Activated CD4-positive, alpha-beta memory T cell treated with anti-CD3 and anti-CD28 coated beads for 36 hours (primary cell): ENCODE measurements at regions not wholly inside any gene's neighbourhood (a gene's known extent, or its start where the extent isn't known, plus 50 kb on each side); places are given as distances from the start of the nearest gene placed in this dataset.
"Not testable (repeated sequence)": the region's sequence is repeated elsewhere in the genome, so short reads cannot be mapped to it uniquely, and the experiment has no call there.

Source experiments
- CTCF ChIA-PET: fragments of 350-600 bp; sonication (Branson Sonifier 250); formaldehyde crosslinking; loops from one replicate; lab custom pipeline; 2021; ENCODE audit warnings: antibody characterized with exemption, inconsistent platforms; lab: Charles Lee
- POLR2A ChIA-PET: fragments of 350-600 bp; sonication (Branson Sonifier 250); formaldehyde crosslinking; loops from one replicate; lab custom pipeline; 2021; ENCODE audit warnings: antibody characterized with exemption; lab: Charles Lee
- DNase-seq: peaks from one replicate; pipeline ENCODE4 v3.0.0-alpha.2; 2020
- H3K27ac Mint-ChIP-seq: one replicate; pipeline ENCODE4 v1.8.0; 2021; ENCODE audit warnings: mixed read lengths
- H3K27me3 Mint-ChIP-seq: one replicate; pipeline ENCODE4 v1.8.0; 2021; ENCODE audit warnings: mixed read lengths
- H3K36me3 Mint-ChIP-seq: one replicate; pipeline ENCODE4 v1.8.0; 2021; ENCODE audit warnings: mixed read lengths
- H3K4me1 Mint-ChIP-seq: one replicate; pipeline ENCODE4 v1.8.0; 2021; ENCODE audit warnings: low read depth, mixed read lengths
- H3K4me3 Mint-ChIP-seq: one replicate; pipeline ENCODE4 v1.8.0; 2021; ENCODE audit warnings: mild to moderate bottlenecking, mixed read lengths
- H3K9me3 Mint-ChIP-seq: one replicate; pipeline ENCODE4 v1.8.0; 2021; ENCODE audit warnings: mixed read lengths
- intact Hi-C: fragments of 100-400 bp; cut with micrococcal nuclease; formaldehyde crosslinking; loops from one replicate; pipeline ENCODE4 v1.15.1; 2023

DNA sequence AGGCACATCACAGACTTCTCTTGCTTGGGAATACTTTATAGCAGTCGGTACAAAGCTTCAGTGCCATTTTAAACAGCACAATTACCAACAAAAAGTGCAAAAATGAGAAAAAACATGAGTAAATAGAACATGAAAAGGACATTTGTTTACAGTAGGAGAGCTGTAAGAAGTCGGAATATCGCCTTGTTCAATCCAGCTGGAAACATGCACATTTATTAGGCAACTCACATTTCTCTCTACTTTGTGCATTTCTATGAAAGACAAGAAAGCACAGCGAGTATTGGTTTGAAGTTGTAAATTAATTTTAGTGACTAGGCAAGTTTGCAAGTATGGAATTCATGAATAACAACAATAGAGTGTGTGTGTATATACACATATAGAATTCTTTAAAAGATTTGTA, 484.7 kb downstream of the DACH1 start:
- ChIA-PET POLR2A (no interaction called here), CTCF (no interaction called here)
- Mint-ChIP-seq H3K4me3 (no peak overlapping the region), H3K27ac (no peak overlapping the region), H3K9me3 (no peaks in the 10 kb centered on the region), H3K36me3 (no peaks in the 10 kb centered on the region), H3K27me3 (no peaks in the 10 kb centered on the region), H3K4me1 (no peaks in the 10 kb centered on the region)
- DNase-seq, result no peak
- intact Hi-C loops, result no loop called here

DNA sequence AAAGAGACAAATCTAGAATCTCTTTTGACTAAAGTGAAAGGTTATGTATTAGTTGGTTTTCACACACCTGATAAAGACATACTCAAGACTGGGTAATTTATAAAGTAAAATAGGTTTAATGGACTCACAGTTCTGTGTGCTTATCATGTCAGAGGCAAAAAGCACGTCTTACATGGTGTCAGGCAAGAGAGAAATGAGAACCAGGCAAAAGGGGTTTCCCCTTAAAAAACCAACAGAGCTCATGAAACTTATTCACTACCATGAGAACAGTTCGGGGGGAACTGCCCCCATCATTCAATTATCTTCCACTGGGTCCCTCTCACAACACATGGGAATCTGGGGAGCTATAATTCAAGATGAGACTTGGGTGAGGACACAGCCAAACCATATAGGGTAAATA, 486.8 kb downstream of the DACH1 start:
- intact Hi-C loops, result no loop called here
- H3K9me3 Mint-ChIP-seq, result no peaks in the 10 kb centered on the region
- no peak overlapping the region for H3K27ac Mint-ChIP-seq
- DNase-seq, result no peak
- H3K27me3 Mint-ChIP-seq, result no peaks in the 10 kb centered on the region
- no peaks in the 10 kb centered on the region for H3K4me1 Mint-ChIP-seq
- ChIA-PET CTCF (no interaction called here), POLR2A (no interaction called here)
- no peak overlapping the region for H3K4me3 Mint-ChIP-seq
- no peaks in the 10 kb centered on the region for H3K36me3 Mint-ChIP-seq

DNA sequence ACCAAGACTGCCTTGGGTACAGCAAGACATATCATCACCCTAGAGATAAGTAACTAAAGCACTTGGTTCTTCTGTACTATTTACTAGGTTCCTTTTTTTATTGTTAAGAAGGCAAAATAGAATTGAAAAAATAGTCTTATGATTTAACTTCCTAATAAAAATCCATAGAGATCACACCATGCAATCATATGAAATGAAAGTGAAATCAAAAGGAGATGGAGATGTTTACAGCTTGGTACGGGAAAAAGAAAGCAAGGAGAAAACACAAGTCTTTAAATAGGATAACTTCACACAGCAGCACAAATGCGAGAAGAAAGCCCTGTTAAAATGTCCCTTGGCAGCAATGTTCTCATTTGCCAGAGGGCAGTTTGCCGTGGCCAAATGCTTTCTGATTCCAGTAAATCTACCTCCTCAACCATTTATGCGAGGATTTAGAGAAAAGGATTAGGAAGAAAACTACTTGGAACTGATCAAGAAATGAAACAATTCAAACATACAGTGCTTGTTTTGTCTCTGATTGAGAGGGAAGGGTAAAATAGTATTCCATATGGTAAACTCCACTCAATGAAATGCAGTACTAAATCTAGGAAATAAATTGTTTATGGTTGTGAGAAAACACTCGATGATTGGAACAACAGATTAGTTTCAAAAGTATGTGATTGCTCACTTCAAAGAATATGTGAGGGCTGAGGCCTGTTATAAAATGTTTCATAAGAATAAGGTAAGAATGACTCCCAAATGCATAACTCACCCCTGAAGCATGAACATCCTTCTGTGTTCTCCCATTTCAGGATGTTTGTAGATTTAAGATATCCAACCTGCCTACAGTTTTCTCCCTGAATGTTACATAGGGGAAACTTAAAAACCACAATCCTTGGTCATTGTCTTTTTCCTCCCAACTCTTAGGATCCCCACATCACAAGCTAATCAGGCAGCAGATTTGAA, 487.8 kb downstream of the DACH1 start:
- H3K27me3 Mint-ChIP-seq, result no peaks in the 10 kb centered on the region
- CTCF ChIA-PET, result interaction anchor here (0.6 kb wide), 1 partner anchor 398 kb away, joined by 3 read pairs; no protein-coding TSS in a partner anchor
- POLR2A ChIA-PET, result no interaction called here
- H3K4me3 Mint-ChIP-seq, result no peak overlapping the region
- intact Hi-C loops, result no loop called here
- H3K27ac Mint-ChIP-seq, result no peak overlapping the region
- no peaks in the 10 kb centered on the region for H3K4me1 Mint-ChIP-seq
- no peak for DNase-seq
- H3K36me3 Mint-ChIP-seq, result no peaks in the 10 kb centered on the region
- no peaks in the 10 kb centered on the region for H3K9me3 Mint-ChIP-seq

DNA sequence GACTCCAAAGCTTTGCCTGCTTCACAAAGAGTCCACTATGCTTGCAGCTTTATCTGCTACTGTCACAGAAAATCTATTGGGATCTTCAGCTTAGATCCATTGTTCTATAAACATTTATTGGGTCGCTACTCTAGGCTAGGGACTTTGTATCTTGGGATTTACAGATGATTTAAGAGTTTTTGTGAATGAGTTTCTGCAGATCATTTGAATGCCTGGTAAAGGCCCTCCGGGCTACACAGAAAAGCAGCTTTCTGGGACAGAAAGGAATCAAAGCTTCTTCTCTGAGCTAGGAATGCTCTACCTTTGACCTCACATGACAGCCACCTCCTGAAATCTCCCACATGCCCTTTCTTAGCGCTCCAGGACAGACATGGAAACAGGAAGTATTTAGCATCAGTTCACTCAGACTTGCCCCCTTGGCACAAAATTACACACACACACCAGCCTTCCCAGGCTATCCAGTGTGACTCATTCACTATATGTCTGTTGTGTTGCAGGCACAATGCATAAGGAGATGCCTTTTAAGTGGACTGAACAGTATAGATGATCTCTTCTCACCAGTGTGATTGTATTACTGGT, 492.4 kb downstream of the DACH1 start:
- no peak overlapping the region for H3K4me3 Mint-ChIP-seq
- CTCF ChIA-PET, result no interaction called here

GRCh38 chr13:71368336-71368735, 498.7 kb downstream of the DACH1 start:
- Mint-ChIP-seq H3K27me3 (no peaks in the 10 kb centered on the region), H3K9me3 (no peaks in the 10 kb centered on the region), H3K4me3 (no peak overlapping the region), H3K36me3 (no peaks in the 10 kb centered on the region), H3K27ac (no peak overlapping the region), H3K4me1 (no peaks in the 10 kb centered on the region)
- ChIA-PET POLR2A (no interaction called here), CTCF (no interaction called here)
- DNase-seq, result no peak
- intact Hi-C loops, result no loop called here

More for the DNA sequence above, 492.4 kb downstream of the DACH1 start:
- intact Hi-C loops, result no loop called here
- Mint-ChIP-seq H3K9me3 (no peaks in the 10 kb centered on the region), H3K36me3 (no peaks in the 10 kb centered on the region), H3K4me1 (no peaks in the 10 kb centered on the region), H3K27ac (no peak overlapping the region), H3K27me3 (no peaks in the 10 kb centered on the region)
- POLR2A ChIA-PET, result no interaction called here
- no peak for DNase-seq

GRCh38 chr13:71360041-71360440, 507.0 kb downstream of the DACH1 start:
- H3K9me3 Mint-ChIP-seq, result no peaks in the 10 kb centered on the region
- intact Hi-C loops, result no loop called here
- H3K4me1 Mint-ChIP-seq, result no peaks in the 10 kb centered on the region
- H3K4me3 Mint-ChIP-seq, result no peak overlapping the region
- no peak for DNase-seq
- CTCF ChIA-PET, result no interaction called here
- POLR2A ChIA-PET, result no interaction called here
- H3K36me3 Mint-ChIP-seq, result no peaks in the 10 kb centered on the region
- no peaks in the 10 kb centered on the region for H3K27me3 Mint-ChIP-seq
- no peak overlapping the region for H3K27ac Mint-ChIP-seq

GRCh38 chr13:71359641-71360040, 507.4 kb downstream of the DACH1 start:
- ChIA-PET CTCF (no interaction called here), POLR2A (no interaction called here)
- no peak for DNase-seq
- H3K4me1 Mint-ChIP-seq, result no peaks in the 10 kb centered on the region
- H3K27ac Mint-ChIP-seq, result no peak overlapping the region
- H3K27me3 Mint-ChIP-seq, result no peaks in the 10 kb centered on the region
- no peaks in the 10 kb centered on the region for H3K36me3 Mint-ChIP-seq
- intact Hi-C loops, result no loop called here
- no peaks in the 10 kb centered on the region for H3K9me3 Mint-ChIP-seq
- no peak overlapping the region for H3K4me3 Mint-ChIP-seq

GRCh38 chr13:71358218-71358617, 508.8 kb downstream of the DACH1 start:
- intact Hi-C loops, result no loop called here
- Mint-ChIP-seq H3K4me1 (no peaks in the 10 kb centered on the region), H3K4me3 (no peak overlapping the region), H3K9me3 (no peaks in the 10 kb centered on the region), H3K27me3 (no peaks in the 10 kb centered on the region), H3K36me3 (no peaks in the 10 kb centered on the region), H3K27ac (no peak overlapping the region)
- ChIA-PET POLR2A (no interaction called here), CTCF (no interaction called here)
- DNase-seq, result no peak

DNA sequence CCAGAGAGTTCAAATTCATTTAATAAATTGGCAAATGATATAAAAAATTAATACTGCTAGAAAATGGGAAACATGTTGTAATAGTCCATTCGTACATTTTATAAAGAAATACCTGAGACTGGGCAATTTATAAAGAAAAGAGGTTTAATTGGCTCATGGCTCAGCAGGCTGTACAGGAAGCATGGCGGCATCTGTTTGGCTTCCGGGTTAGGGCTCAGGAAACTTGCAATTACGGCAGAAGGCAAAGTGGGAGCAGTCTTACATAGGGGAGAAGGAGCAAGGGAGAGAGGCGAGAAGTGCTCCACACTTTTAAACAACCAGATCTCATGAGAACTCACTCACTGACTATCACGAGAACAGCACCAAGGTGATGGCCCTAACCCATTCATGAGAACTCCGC, 512.0 kb downstream of the DACH1 start:
- Mint-ChIP-seq H3K9me3 (no peaks in the 10 kb centered on the region), H3K27me3 (no peaks in the 10 kb centered on the region), H3K36me3 (no peaks in the 10 kb centered on the region), H3K4me1 (no peaks in the 10 kb centered on the region), H3K27ac (no peak overlapping the region), H3K4me3 (no peak overlapping the region)
- ChIA-PET CTCF (no interaction called here), POLR2A (no interaction called here)
- no peak for DNase-seq
- intact Hi-C loops, result no loop called here

DNA sequence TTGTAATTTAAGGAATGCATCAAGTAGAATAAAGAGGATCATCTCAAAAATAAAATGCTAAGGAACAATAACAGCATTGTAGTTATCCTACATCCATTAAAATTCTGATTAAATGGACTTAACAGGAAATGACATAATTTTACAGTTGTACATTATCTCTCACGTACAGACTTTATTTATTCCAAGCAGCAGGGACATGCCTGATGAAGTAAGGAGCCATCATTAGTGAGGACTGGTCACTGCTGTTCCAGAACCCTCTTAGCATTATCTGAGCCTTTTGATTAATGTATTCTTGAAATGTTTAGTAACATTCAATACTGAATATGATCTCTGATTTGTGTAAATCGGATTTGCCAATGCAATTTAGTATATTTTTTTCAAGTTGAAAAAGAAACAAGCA, 516.1 kb downstream of the DACH1 start:
- H3K27ac Mint-ChIP-seq, result no peak overlapping the region
- CTCF ChIA-PET, result no interaction called here

GRCh38 chr13:71345856-71346255, 521.1 kb downstream of the DACH1 start:
- H3K27ac Mint-ChIP-seq, H3K9me3 Mint-ChIP-seq, intact Hi-C loops, CTCF ChIA-PET, POLR2A ChIA-PET, H3K4me1 Mint-ChIP-seq, H3K4me3 Mint-ChIP-seq, H3K36me3 Mint-ChIP-seq, H3K27me3 Mint-ChIP-seq, DNase-seq: not testable (repeated sequence)

More for the DNA sequence above, 516.1 kb downstream of the DACH1 start:
- no peak for DNase-seq
- Mint-ChIP-seq H3K27me3 (no peaks in the 10 kb centered on the region), H3K9me3 (no peaks in the 10 kb centered on the region), H3K4me1 (no peaks in the 10 kb centered on the region), H3K4me3 (no peak overlapping the region), H3K36me3 (no peaks in the 10 kb centered on the region)
- POLR2A ChIA-PET, result no interaction called here
- intact Hi-C loops, result no loop called here

GRCh38 chr13:71339736-71340135, 527.3 kb downstream of the DACH1 start:
- Mint-ChIP-seq H3K4me3 (no peak overlapping the region), H3K9me3 (no peaks in the 10 kb centered on the region), H3K27me3 (no peaks in the 10 kb centered on the region), H3K27ac (no peak overlapping the region), H3K4me1 (no peaks in the 10 kb centered on the region), H3K36me3 (no peaks in the 10 kb centered on the region)
- intact Hi-C loops, result no loop called here
- DNase-seq, result no peak
- ChIA-PET CTCF (no interaction called here), POLR2A (no interaction called here)

- POLR2A ChIA-PET, result no interaction called here
- Mint-ChIP-seq H3K4me3 (no peak overlapping the region), H3K36me3 (no peaks in the 10 kb centered on the region), H3K27me3 (no peaks in the 10 kb centered on the region), H3K4me1 (no peaks in the 10 kb centered on the region), H3K27ac (no peak overlapping the region), H3K9me3 (no peaks in the 10 kb centered on the region)
- CTCF ChIA-PET, result no interaction called here
- intact Hi-C loops, result no loop called here
- no peak for DNase-seq
Measured at GRCh38 chr13:71339005-71339404, 528.0 kb downstream of the DACH1 start.
